Limb (tissue), 2 donors: ENCODE measurements at regions not wholly inside any gene's neighbourhood (a gene's known extent, or its start where the extent isn't known, plus 50 kb on each side); places are given as distances from the start of the nearest gene placed in this dataset.

Source experiments
- DNase-seq, 2 donors: peaks; one replicate each; pipeline ENCODE4 v3.0.0-alpha.2; 2016; ENCODE audit errors: extremely low spot score in 2 of 2

- no peak for DNase-seq
Measured at GRCh38 chr3:66744986-66745385, 244.2 kb upstream of the LRIG1 start.

GRCh38 chr3:66747261-66747660 is 246.4 kb upstream of the LRIG1 start:
- peak in 1 of 2 donors; percentile 69 for DNase-seq

- peak; percentile 29 to 34 for DNase-seq
Measured at GRCh38 chr3:66747696-66748095, 246.9 kb upstream of the LRIG1 start.

- DNase-seq = no peak
Measured at GRCh38 chr3:66748175-66748876, 247.5 kb upstream of the LRIG1 start.

GRCh38 chr3:66751842-66752241 is 246.3 kb upstream of the KBTBD8 start:
- DNase-seq = no peak

GRCh38 chr3:66753670-66754069 is 244.4 kb upstream of the KBTBD8 start:
- DNase-seq = no peak

- DNase-seq = no peak
Measured at GRCh38 chr3:66754613-66755012, 243.5 kb upstream of the KBTBD8 start.

- DNase-seq = no peak
Measured at GRCh38 chr3:66755924-66756323, 242.2 kb upstream of the KBTBD8 start.

GRCh38 chr3:66756468-66757036 is 241.6 kb upstream of the KBTBD8 start:
- no peak for DNase-seq

GRCh38 chr3:66761093-66761780 is 236.9 kb upstream of the KBTBD8 start:
- DNase-seq = no peak

- no peak for DNase-seq
Measured at GRCh38 chr3:66762916-66763693, 235.0 kb upstream of the KBTBD8 start.

GRCh38 chr3:66778107-66778506 is 220.0 kb upstream of the KBTBD8 start:
- DNase-seq = no peak

GRCh38 chr3:66778777-66779176 is 219.3 kb upstream of the KBTBD8 start:
- DNase-seq = no peak

GRCh38 chr3:66785191-66785909 is 212.8 kb upstream of the KBTBD8 start:
- no peak for DNase-seq

- DNase-seq = peak in 1 of 2 donors; percentile 50
Measured at GRCh38 chr3:66789580-66790237, 208.4 kb upstream of the KBTBD8 start.

- no peak for DNase-seq
Measured at GRCh38 chr3:66792086-66792485, 206.0 kb upstream of the KBTBD8 start.

- no peak for DNase-seq
Measured at GRCh38 chr3:66795365-66795764, 202.7 kb upstream of the KBTBD8 start.

- no peak for DNase-seq
Measured at GRCh38 chr3:66796343-66796742, 201.8 kb upstream of the KBTBD8 start.

GRCh38 chr3:66797889-66798560 is 200.1 kb upstream of the KBTBD8 start:
- peak in 1 of 2 donors; percentile 59 for DNase-seq

- DNase-seq = no peak
Measured at GRCh38 chr3:66800941-66801545, 197.1 kb upstream of the KBTBD8 start.
